ENCODE measurements at regions not wholly inside any gene's neighbourhood (a gene's known extent, or its start where the extent isn't known, plus 50 kb on each side); places are given as distances from the start of the nearest gene placed in this dataset.

- TF ChIP-seq CTCF (conservative IDR thresholded peaks at IDR 0.05; ENCODE audit: low read depth, low read length) (no peak), EZH2 (IDR thresholded peaks at IDR 0.05; ENCODE audit: low read length, unreplicated experiment) (no peak), EZH2phosphoT487 (IDR thresholded peaks at IDR 0.05; ENCODE audit: borderline replicate concordance, low read length) (no peak)
Observed at GRCh38 chr9:99591770-99592169, 229.9 kb upstream of the NR4A3 start.

Data from PC-3 (cell line).